ENCODE measurements at regions not wholly inside any gene's neighbourhood (a gene's known extent, or its start where the extent isn't known, plus 50 kb on each side); places are given as distances from the start of the nearest gene placed in this dataset.

DNA sequence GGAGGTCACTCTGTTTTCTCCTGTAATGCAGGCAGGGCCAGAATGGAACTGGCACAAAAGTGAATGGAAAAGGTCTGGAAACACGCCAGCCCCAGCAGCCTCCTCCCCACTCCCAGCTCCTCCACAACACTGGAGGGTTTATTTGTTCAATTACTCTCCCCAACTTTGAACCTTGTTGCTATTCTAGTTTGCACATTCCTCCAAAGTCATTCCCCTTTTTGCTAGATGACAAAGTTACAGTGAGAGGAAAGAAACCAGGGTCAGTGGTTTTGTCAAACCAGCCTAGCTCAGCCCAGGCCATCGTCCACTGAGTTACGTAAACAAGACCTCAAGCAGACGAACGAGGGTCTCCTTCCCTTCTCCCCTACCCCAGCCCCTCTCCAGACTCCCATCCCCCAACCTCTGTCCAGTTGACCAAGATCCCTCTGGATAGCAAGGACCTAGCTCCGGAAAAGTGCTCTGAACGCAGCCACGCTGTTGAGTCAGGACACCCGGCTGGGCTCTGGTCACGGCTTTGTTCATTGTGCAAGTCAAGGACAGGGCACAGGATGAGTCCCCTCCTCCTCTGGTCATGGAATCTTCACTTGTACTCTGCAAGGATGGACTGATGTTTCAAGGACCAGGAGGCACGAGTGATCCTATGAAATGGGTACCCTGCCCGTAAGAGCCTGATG lies 180.0 kb downstream of the USP12 start:
- no peaks in the 10 kb centered on the region for H3K4me1 Mint-ChIP-seq
- no peak for DNase-seq
- Histone ChIP-seq H3K36me3 (ENCODE audit: control insufficient read depth, insufficient read depth, low read length) (no peaks in the 10 kb centered on the region), H3K9me3 (ENCODE audit: control insufficient read depth, low read length) (peaks cover 4% of the 10 kb centered on the region), H3K27me3 (ENCODE audit: control insufficient read depth, insufficient read depth, low read length, poor library complexity, severe bottlenecking) (no peaks in the 10 kb centered on the region), H3K4me3 (ENCODE audit: low read length) (no peak overlapping the region), H3K9ac (ENCODE audit: extremely low read depth, low read length, poor library complexity, severe bottlenecking) (no peak overlapping the region), H3K4me1 (ENCODE audit: control insufficient read depth, insufficient read depth, low read length) (no peaks in the 10 kb centered on the region), H3K27ac (ENCODE audit: low read depth, low read length) (no peak overlapping the region)
- H3K9me3 Mint-ChIP-seq: no peaks in the 10 kb centered on the region
- no peaks in the 10 kb centered on the region for H3K36me3 Mint-ChIP-seq (ENCODE audit: low read depth)
- H3K27ac Mint-ChIP-seq: no peak overlapping the region
- H3K4me3 Mint-ChIP-seq: no peak overlapping the region
- TF ChIP-seq, protein P1, sequence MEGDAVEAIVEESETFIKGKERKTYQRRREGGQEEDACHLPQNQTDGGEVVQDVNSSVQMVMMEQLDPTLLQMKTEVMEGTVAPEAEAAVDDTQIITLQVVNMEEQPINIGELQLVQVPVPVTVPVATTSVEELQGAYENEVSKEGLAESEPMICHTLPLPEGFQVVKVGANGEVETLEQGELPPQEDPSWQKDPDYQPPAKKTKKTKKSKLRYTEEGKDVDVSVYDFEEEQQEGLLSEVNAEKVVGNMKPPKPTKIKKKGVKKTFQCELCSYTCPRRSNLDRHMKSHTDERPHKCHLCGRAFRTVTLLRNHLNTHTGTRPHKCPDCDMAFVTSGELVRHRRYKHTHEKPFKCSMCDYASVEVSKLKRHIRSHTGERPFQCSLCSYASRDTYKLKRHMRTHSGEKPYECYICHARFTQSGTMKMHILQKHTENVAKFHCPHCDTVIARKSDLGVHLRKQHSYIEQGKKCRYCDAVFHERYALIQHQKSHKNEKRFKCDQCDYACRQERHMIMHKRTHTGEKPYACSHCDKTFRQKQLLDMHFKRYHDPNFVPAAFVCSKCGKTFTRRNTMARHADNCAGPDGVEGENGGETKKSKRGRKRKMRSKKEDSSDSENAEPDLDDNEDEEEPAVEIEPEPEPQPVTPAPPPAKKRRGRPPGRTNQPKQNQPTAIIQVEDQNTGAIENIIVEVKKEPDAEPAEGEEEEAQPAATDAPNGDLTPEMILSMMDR (conservative IDR thresholded peaks at IDR 0.05): no peak
- 90% methylated on average over 9 to 12 of the region's 12 CpGs for WGBS, 2 experiments (ENCODE audit: insufficient coverage in 1 of 2, insufficient read length in 1 of 2)
- peaks cover 8% of the 10 kb centered on the region for H3K27me3 Mint-ChIP-seq (ENCODE audit: insufficient read depth)

DNA sequence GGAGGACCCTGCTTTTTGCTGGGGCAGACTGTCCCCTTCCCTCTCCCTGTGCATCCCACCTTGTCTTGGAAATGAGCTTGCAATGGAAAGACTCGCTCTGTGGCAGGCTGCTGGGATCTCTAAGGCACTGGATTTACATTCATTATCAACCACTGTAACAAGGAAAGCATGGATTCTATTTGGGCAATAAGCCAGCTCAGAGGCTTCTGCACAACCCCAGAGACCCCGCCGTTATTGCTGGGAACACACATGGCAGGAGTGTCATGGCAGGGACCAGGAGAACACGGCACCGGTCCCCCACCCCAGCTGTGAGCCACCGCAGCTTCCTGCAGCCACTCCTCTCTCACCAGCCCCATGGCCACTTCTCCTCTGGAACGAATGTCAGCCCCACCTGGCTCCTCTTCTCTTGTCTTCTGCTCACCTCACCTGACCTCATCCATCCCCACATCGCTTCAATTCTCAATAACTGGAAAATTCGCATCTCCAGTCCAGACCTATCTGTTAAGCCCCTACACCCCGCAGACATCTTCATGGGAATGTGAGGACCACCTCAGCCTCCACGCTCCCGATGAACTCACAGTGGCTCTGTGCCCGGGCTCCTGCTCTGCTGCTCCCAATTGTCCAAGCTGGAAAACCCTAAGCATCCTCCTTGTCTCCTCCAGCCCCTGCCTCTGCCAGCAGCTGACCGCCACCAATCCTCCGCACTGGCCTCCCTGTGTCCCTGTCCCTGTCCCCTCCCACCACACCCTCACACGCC lies 181.5 kb downstream of the USP12 start:
- H3K27me3 Mint-ChIP-seq (ENCODE audit: insufficient read depth): peaks cover 6% of the 10 kb centered on the region
- H3K4me3 Mint-ChIP-seq: no peak overlapping the region
- no peak overlapping the region for H3K27ac Mint-ChIP-seq
- no peaks in the 10 kb centered on the region for H3K36me3 ChIP-seq (ENCODE audit: control insufficient read depth, insufficient read depth, low read length)
- no peak for DNase-seq
- no peaks in the 10 kb centered on the region for H3K9me3 Mint-ChIP-seq
- H3K4me1 Mint-ChIP-seq: no peaks in the 10 kb centered on the region
- H3K27ac ChIP-seq (ENCODE audit: low read depth, low read length): no peak overlapping the region
- no peaks in the 10 kb centered on the region for H3K4me1 ChIP-seq (ENCODE audit: control insufficient read depth, insufficient read depth, low read length)
- no peak overlapping the region for H3K4me3 ChIP-seq (ENCODE audit: low read length)
- H3K9ac ChIP-seq (ENCODE audit: extremely low read depth, low read length, poor library complexity, severe bottlenecking): no peak overlapping the region
- 85 to 93% methylated on average over 13 to 16 of the region's 16 CpGs for WGBS, 2 experiments (ENCODE audit: insufficient coverage in 1 of 2, insufficient read length in 1 of 2)
- no peaks in the 10 kb centered on the region for H3K36me3 Mint-ChIP-seq (ENCODE audit: low read depth)
- TF ChIP-seq, protein P1 (conservative IDR thresholded peaks at IDR 0.05): no peak
- no peaks in the 10 kb centered on the region for H3K9me3 ChIP-seq (ENCODE audit: control insufficient read depth, low read length)
- no peaks in the 10 kb centered on the region for H3K27me3 ChIP-seq (ENCODE audit: control insufficient read depth, insufficient read depth, low read length, poor library complexity, severe bottlenecking)

DNA sequence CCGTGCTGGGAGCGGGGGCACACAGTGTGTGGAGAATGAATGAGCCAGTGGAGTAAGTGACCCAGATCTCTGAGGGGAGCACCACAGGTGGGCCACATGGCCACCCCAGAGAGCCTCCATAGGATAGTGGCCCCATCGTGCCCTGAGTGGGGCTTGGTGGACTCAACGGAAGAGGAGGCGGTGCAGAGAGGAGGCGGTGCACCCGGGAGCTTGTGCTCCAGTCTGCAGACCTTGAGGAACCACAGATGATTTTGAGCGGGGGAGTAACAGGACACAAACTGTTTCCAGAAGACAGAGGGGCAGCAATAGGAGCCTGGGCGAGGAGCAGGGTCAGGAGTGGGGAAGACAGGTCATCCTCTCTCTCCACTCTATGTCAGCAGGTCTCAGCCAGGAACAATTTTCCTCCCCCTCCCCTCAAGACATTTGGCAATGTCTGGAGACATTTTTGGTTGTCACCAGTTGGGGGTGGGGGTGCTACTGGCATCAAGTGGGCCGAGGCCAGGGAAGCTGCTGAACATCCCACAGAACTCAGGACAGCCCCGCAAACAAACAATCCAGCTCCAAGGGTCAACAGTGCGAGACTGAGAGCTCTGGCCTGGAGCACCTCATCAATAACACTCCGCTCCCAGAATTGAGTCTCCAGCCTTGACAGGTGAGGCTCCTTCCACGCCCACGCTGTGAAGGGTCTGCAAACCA lies 182.2 kb downstream of the USP12 start:
- Mint-ChIP-seq H3K4me3 (no peak overlapping the region), H3K9me3 (no peaks in the 10 kb centered on the region), H3K4me1 (no peaks in the 10 kb centered on the region), H3K27ac (no peak overlapping the region), H3K36me3 (ENCODE audit: low read depth) (no peaks in the 10 kb centered on the region), H3K27me3 (ENCODE audit: insufficient read depth) (peaks cover 6% of the 10 kb centered on the region)
- Histone ChIP-seq H3K4me1 (ENCODE audit: control insufficient read depth, insufficient read depth, low read length) (no peaks in the 10 kb centered on the region), H3K9me3 (ENCODE audit: control insufficient read depth, low read length) (no peaks in the 10 kb centered on the region), H3K36me3 (ENCODE audit: control insufficient read depth, insufficient read depth, low read length) (no peaks in the 10 kb centered on the region), H3K9ac (ENCODE audit: extremely low read depth, low read length, poor library complexity, severe bottlenecking) (no peak overlapping the region), H3K27ac (ENCODE audit: low read depth, low read length) (no peak overlapping the region), H3K27me3 (ENCODE audit: control insufficient read depth, insufficient read depth, low read length, poor library complexity, severe bottlenecking) (no peaks in the 10 kb centered on the region), H3K4me3 (ENCODE audit: low read length) (no peak overlapping the region)
- TF ChIP-seq, protein P1 (conservative IDR thresholded peaks at IDR 0.05): no peak
- WGBS, 2 experiments (ENCODE audit: insufficient coverage in 1 of 2, insufficient read length in 1 of 2): 74 to 83% methylated on average over 11 to 15 of the region's 15 CpGs
- DNase-seq: no peak
